K562 (cell line): ENCODE measurements at regions not wholly inside any gene's neighbourhood (a gene's known extent, or its start where the extent isn't known, plus 50 kb on each side); places are given as distances from the start of the nearest gene placed in this dataset.

Experiments
- ATAC-seq: fragments of 200-7000 bp; cut with Tn5 transposase; 3 replicates; pipeline ENCODE4 v1.9.1; 2020; ENCODE audit warnings: moderate library complexity
- BruUV-seq: library from RNA; stranded (reverse); fragments of 400-500 nt; replicated peaks from 2 replicates; lab custom pipeline; 2021; lab: Mats Ljungman, UMichigan
- CTCF ChIA-PET: fragments of 300-600 bp; formaldehyde crosslinking; extraction: SDS; loops from one replicate; lab custom pipeline; 2021; ENCODE audit warnings: low intra/inter-chr PET ratio; lab: Yijun Ruan, JAX
- POLR2A ChIA-PET: fragments of 300-600, 350-650 bp; sonication (Branson Sonifier 250); formaldehyde crosslinking; extraction: SDS; loops from one replicate; lab custom pipeline; 2021; ENCODE audit warnings: antibody characterized with exemption, inconsistent platforms; lab: Yijun Ruan, JAX
- DNase-seq, 4 experiments: peaks; one replicate each; pipeline versions ENCODE4 v3.0.0 to v3.0.0-alpha.2; 2011 to 2018; ENCODE audit warnings: low spot score in 3 of 4, mixed read lengths in 3 of 4; ENCODE audit errors: extremely low read depth in 1 of 4
- FAIRE-seq: peaks from 2 replicates; lab custom pipeline; 2011; peaks lifted over from hg19 to GRCh38; lab: Jason Lieb, UNC
- H2AFZ ChIP-seq: 2 replicates; pipeline ENCODE4 v1.6.0; 2011; ENCODE audit warnings: low read depth, low read length, control low read depth, inconsistent platforms
- H3K27ac ChIP-seq: fragments of 200-600 bp; 3 replicates; pipeline ENCODE4 v1.8.0; 2011; ENCODE audit warnings: low read depth, mild to moderate bottlenecking, control low read depth, inconsistent platforms, low read length, moderate library complexity, mixed read lengths; ENCODE audit errors: extremely low read depth
- H3K27me3 ChIP-seq, 2 experiments: fragments of 300-600 bp in 1 of 2; 2 replicates in 1 of 2; 3 replicates in 1 of 2; pipeline versions ENCODE4 v1.6.0 to v1.8.0; 2011; ENCODE audit warnings: inconsistent platforms in 2 of 2, low read length in 2 of 2, mild to moderate bottlenecking in 1 of 2, mixed read lengths in 1 of 2, moderate library complexity in 1 of 2; ENCODE audit not compliant: control insufficient read depth in 2 of 2, insufficient read depth in 2 of 2
- H3K36me3 ChIP-seq: fragments of 300-600 bp; 3 replicates; pipeline ENCODE4 v1.8.0; 2011; ENCODE audit warnings: mild to moderate bottlenecking, low read length, inconsistent platforms; ENCODE audit not compliant: control insufficient read depth, insufficient read depth
- H3K4me1 ChIP-seq, 2 experiments: fragments of 200-600 bp in 1 of 2; replicated peaks in 1 of 2; 2 replicates in 1 of 2; 3 replicates in 1 of 2; pipeline versions ENCODE4 v1.5.1 to v1.8.0; 2011; ENCODE audit warnings: inconsistent platforms in 2 of 2, low read length in 2 of 2, mild to moderate bottlenecking in 1 of 2, mixed read lengths in 1 of 2, moderate library complexity in 1 of 2; ENCODE audit not compliant: control insufficient read depth in 2 of 2, insufficient read depth in 2 of 2
- H3K4me2 ChIP-seq: 2 replicates; pipeline ENCODE4 v1.6.1; 2011; ENCODE audit warnings: low read length, control low read depth, inconsistent platforms, mixed read lengths; ENCODE audit not compliant: insufficient read depth
- H3K4me3 ChIP-seq: fragments of 200-600 bp; sonication (generic), shearing (Covaris generic); 2 replicates; pipeline ENCODE4 v1.5.1; 2016; ENCODE audit warnings: control low read depth, inconsistent platforms
- H3K79me2 ChIP-seq: fragments of 200-600 bp; 3 replicates; pipeline ENCODE4 v1.8.0; 2011; ENCODE audit warnings: low read length, inconsistent platforms; ENCODE audit not compliant: control insufficient read depth, insufficient read depth
- H3K9ac ChIP-seq, 2 experiments: 2 replicates each; pipeline versions ENCODE4 v1.6.0 to v1.6.1; 2011; ENCODE audit warnings: low read depth in 2 of 2, low read length in 2 of 2, control low read depth in 1 of 2, inconsistent platforms in 1 of 2, mild to moderate bottlenecking in 1 of 2, mixed read lengths in 1 of 2; ENCODE audit not compliant: insufficient read depth in 1 of 2
- H3K9me1 ChIP-seq: one replicate; pipeline ENCODE4 v1.6.0; 2011; ENCODE audit warnings: inconsistent platforms, mild to moderate bottlenecking, low read length, moderate library complexity; ENCODE audit not compliant: control insufficient read depth, insufficient read depth
- H3K9me3 ChIP-seq: replicated peaks from 2 replicates; pipeline ENCODE4 v1.5.1; 2011; ENCODE audit warnings: low read depth, low read length, inconsistent platforms; ENCODE audit not compliant: control insufficient read depth, insufficient read depth
- H4K20me1 ChIP-seq: replicated peaks from 2 replicates; pipeline ENCODE4 v1.6.1; 2011; ENCODE audit warnings: low read length, inconsistent platforms, mixed read lengths; ENCODE audit not compliant: control insufficient read depth, insufficient read depth
- C11orf30 ChIP-seq: fragments of 450-650 bp; IDR thresholded peaks from 2 replicates; pipeline ENCODE4 v1.6.1; 2016; ENCODE audit warnings: low read depth, mild to moderate bottlenecking
- CCNT2 ChIP-seq: IDR thresholded peaks from 2 replicates; pipeline ENCODE4 v1.6.1; 2011; ENCODE audit warnings: borderline replicate concordance, low read depth, mild to moderate bottlenecking, moderate library complexity, mixed read lengths, low read length; ENCODE audit not compliant: insufficient read length; ENCODE audit errors: extremely low read depth
- ILF3 ChIP-seq: fragments of 450-650 bp; IDR thresholded peaks from 2 replicates; pipeline ENCODE4 v1.6.1; 2018; ENCODE audit warnings: antibody characterized with exemption, mild to moderate bottlenecking, moderate library complexity, borderline replicate concordance
- MAFF ChIP-seq: IDR thresholded peaks from 2 replicates; pipeline ENCODE4 v1.6.1; 2012; ENCODE audit warnings: low read length, improper control_type of control experiment
- NR4A1 ChIP-seq, 2 experiments: fragments of 250-450 bp in 1 of 2; fragments of 450-650 bp in 1 of 2; sonication (Bioruptor Pico) in 1 of 2; IDR thresholded peaks; 2 replicates each; pipeline versions ENCODE4 v1.4.0 to v1.6.1; 2016 to 2020; ENCODE audit warnings: mild to moderate bottlenecking in 2 of 2, missing compliant biosample characterization in 1 of 2, missing genetic modification characterization in 1 of 2, moderate library complexity in 1 of 2
- POLR2G ChIP-seq: fragments of 200-400 bp; formaldehyde crosslinking; IDR thresholded peaks from 2 replicates; pipeline ENCODE4 v1.6.1; 2017; ENCODE audit warnings: low read depth, mild to moderate bottlenecking, antibody characterized with exemption, low read length, moderate library complexity
- RAD21 ChIP-seq, 2 experiments: fragments of 250-450 bp in 1 of 2; fragments of 450-650 bp in 1 of 2; sonication (Bioruptor Pico) in 1 of 2; formaldehyde crosslinking in 1 of 2; IDR thresholded peaks in 1 of 2; conservative IDR thresholded peaks in 1 of 2; 2 replicates each; pipeline versions ENCODE4 v1.4.0 to v1.8.0; 2020 to 2022; ENCODE audit warnings: mild to moderate bottlenecking in 2 of 2, moderate library complexity in 1 of 2
- RHOXF2B ChIP-seq: fragments of 250-450 bp; sonication (Bioruptor Pico); conservative IDR thresholded peaks from 2 replicates; pipeline ENCODE4 v1.5.1; 2021
- SMAD4 ChIP-seq: fragments of 250-450 bp; sonication (Bioruptor Pico); conservative IDR thresholded peaks from 2 replicates; pipeline ENCODE4 v1.8.0; 2021; ENCODE audit warnings: inconsistent platforms, mild to moderate bottlenecking, moderate library complexity
- SP1 ChIP-seq: sonication (generic); formaldehyde crosslinking; IDR thresholded peaks from 2 replicates; pipeline ENCODE4 v1.8.1; 2022; ENCODE audit warnings: mild to moderate bottlenecking, missing genetic modification reagents
- ZNF316 ChIP-seq: fragments of 450-650 bp; IDR thresholded peaks from 2 replicates; pipeline ENCODE4 v1.6.1; 2016
- ZNF583 ChIP-seq: fragments of 250-450 bp; sonication (Bioruptor Pico); IDR thresholded peaks from 2 replicates; pipeline ENCODE4 v1.4.0; 2020
- ZNF695 ChIP-seq: fragments of 450-650 bp; formaldehyde crosslinking; IDR thresholded peaks from 2 replicates; pipeline ENCODE4 v1.4.0; 2020; ENCODE audit warnings: mild to moderate bottlenecking, moderate library complexity
- WGBS: fragments of 100-300 bp; shearing (Covaris generic); methylation state at CpG from one replicate; pipeline ENCODE4 v1.1.6; 2016; ENCODE audit warnings: low coverage, mixed read lengths; ENCODE audit not compliant: insufficient coverage; ENCODE audit errors: missing lambda C conversion rate; 5-methylcytosine and 5-hydroxymethylcytosine counted together
- in situ Hi-C: fragments of 300-500 bp; cut with MboI; formaldehyde crosslinking; loops from 4 replicates; pipeline ENCODE4 v1.15.0; 2018; ENCODE audit warnings: inconsistent platforms, mixed read lengths
- intact Hi-C: fragments of 100-400 bp; cut with micrococcal nuclease; formaldehyde crosslinking; loops from 2 replicates; pipeline ENCODE4 v1.14.2; 2022
- TF ChIP-seq, protein P1 (sequence below): sonication (generic); formaldehyde crosslinking; IDR thresholded peaks from 2 replicates; pipeline ENCODE4 v1.8.1; 2023; ENCODE audit warnings: mild to moderate bottlenecking, missing genetic modification reagents, moderate library complexity
- TF ChIP-seq, protein P2 (sequence below): IDR thresholded peaks from 3 replicates; pipeline ENCODE4 v1.6.1; 2011; ENCODE audit warnings: borderline replicate concordance, mild to moderate bottlenecking; ENCODE audit not compliant: insufficient read length, insufficient read depth

DNA sequence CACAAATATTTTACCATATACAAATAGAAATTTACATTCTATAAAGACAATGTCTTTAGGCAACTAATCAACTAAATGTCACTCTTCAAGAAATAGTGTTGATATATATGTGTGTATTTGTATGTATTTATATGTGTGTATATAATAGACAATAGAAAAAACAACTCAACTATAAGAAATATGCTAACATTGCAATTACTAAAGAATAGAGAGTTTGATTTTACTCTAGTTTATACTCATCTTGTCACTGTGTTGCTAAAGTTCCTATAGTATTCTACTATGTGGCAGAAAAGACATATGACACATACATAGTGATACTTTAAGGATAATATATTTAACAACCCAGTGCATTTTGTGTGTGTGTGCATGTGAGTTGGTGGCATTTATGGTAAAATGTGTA lies 1728.3 kb downstream of the PLA2G4A start:
- Histone ChIP-seq H3K9me1 (no peaks in the 10 kb centered on the region), H3K9me3 (no peaks in the 10 kb centered on the region), H4K20me1 (no peaks in the 10 kb centered on the region), H2AFZ (no peak overlapping the region), H3K36me3 (no peaks in the 10 kb centered on the region), H3K9ac (no peak overlapping the region), H3K4me1 (no peaks in the 10 kb centered on the region), H3K79me2 (no peaks in the 10 kb centered on the region), H3K27me3 (no peaks in the 10 kb centered on the region), H3K27ac (no peak overlapping the region), H3K4me3 (no peak overlapping the region), H3K4me2 (no peak overlapping the region)
- TF ChIP-seq C11orf30 (peak; percentile 35; the same call in 1 of the 2 replicates), MAFF (peak; percentile 15; the same call in 1 of the 2 replicates), SP1 (no peak), ZNF316 (peak; percentile 76)
- intact Hi-C loops (no loop called here), in situ Hi-C loops (no loop called here)
- ChIA-PET CTCF (no interaction called here), POLR2A (no interaction called here)
- DNase-seq, result no peak
- ATAC-seq, result no peak
- BruUV-seq, result no TSS peak
- FAIRE-seq, result no peak

DNA sequence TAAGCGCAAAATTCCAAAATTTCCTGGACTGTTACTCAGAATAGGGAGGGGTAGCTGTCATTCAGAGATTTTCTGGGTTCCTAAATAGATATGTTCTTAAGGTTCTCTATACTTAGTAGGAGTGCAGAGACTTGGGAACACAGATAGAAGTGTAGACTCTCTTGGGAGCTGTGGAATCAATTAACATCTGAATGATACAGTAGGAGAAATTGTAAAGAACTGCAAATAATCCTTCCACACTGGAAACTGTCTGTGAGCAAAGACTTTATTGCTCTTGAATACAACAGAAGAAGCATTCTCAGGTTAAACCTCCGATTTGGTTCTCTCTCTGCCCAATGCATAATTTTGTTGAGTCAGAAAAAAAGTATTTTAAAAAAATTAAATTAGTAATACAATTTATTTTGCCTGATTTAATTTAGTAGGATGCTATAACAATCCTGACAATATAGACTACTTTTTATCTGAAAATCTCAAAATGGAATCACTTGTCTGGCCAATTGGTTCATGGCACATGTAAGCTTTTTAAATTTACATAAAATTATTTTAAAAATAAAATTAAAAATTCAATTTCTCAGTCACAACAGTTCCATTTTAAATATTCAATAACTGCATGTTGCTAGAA lies 1754.3 kb downstream of the PLA2G4A start:
- no peak overlapping the region for H3K4me2 ChIP-seq
- H4K20me1 ChIP-seq, result no peaks in the 10 kb centered on the region
- ATAC-seq (no peak), FAIRE-seq (no peak), DNase-seq (no peak)
- H3K4me3 ChIP-seq, result no peak overlapping the region
- no peaks in the 10 kb centered on the region for H3K27me3 ChIP-seq
- H3K9me1 ChIP-seq, result no peaks in the 10 kb centered on the region
- H3K27ac ChIP-seq, result no peak overlapping the region
- in situ Hi-C loops, result no loop called here
- no peaks in the 10 kb centered on the region for H3K79me2 ChIP-seq
- BruUV-seq, result no TSS peak
- CTCF ChIA-PET, result no interaction called here
- no peaks in the 10 kb centered on the region for H3K4me1 ChIP-seq
- no peak overlapping the region for H3K9ac ChIP-seq
- no peaks in the 10 kb centered on the region for H3K36me3 ChIP-seq
- POLR2A ChIA-PET, result no interaction called here
- no peaks in the 10 kb centered on the region for H3K9me3 ChIP-seq
- H2AFZ ChIP-seq, result no peak overlapping the region
- intact Hi-C loops, result no loop called here
- 0% methylated on average over 2 of the region's 2 CpGs for WGBS
- TF ChIP-seq ILF3 (no peak), CCNT2 (no peak), RAD21 (CRISPR knock-in tag; conservative IDR thresholded peaks at IDR 0.05 in 1 of 2, IDR thresholded peaks at IDR 0.05 in 1 of 2) (no peak), NR4A1 (CRISPR knock-in tag; IDR thresholded peaks at IDR 0.05) (no peak), NR4A1 (tag; IDR thresholded peaks at IDR 0.05) (no peak), ZNF695 (no peak), RHOXF2B (CRISPR knock-in tag) (no peak), POLR2G (no peak), SMAD4 (CRISPR knock-in tag) (no peak), ZNF583 (CRISPR knock-in tag) (no peak)
- TF ChIP-seq, protein P1, sequence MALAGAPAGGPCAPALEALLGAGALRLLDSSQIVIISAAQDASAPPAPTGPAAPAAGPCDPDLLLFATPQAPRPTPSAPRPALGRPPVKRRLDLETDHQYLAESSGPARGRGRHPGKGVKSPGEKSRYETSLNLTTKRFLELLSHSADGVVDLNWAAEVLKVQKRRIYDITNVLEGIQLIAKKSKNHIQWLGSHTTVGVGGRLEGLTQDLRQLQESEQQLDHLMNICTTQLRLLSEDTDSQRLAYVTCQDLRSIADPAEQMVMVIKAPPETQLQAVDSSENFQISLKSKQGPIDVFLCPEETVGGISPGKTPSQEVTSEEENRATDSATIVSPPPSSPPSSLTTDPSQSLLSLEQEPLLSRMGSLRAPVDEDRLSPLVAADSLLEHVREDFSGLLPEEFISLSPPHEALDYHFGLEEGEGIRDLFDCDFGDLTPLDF (CRISPR knock-in tag), result no peak
- TF ChIP-seq, protein P2, sequence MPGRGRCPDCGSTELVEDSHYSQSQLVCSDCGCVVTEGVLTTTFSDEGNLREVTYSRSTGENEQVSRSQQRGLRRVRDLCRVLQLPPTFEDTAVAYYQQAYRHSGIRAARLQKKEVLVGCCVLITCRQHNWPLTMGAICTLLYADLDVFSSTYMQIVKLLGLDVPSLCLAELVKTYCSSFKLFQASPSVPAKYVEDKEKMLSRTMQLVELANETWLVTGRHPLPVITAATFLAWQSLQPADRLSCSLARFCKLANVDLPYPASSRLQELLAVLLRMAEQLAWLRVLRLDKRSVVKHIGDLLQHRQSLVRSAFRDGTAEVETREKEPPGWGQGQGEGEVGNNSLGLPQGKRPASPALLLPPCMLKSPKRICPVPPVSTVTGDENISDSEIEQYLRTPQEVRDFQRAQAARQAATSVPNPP, result no peak
